CD4-positive, alpha-beta T cell treated with Interleukin-4 for 1 hour (primary cell): ENCODE measurements at regions not wholly inside any gene's neighbourhood (a gene's known extent, or its start where the extent isn't known, plus 50 kb on each side); places are given as distances from the start of the nearest gene placed in this dataset.

Source experiments
- DNase-seq, 2 donors: peaks; one replicate each; pipeline ENCODE4 v3.0.0-alpha.2; 2020 to 2022

- no peak for DNase-seq
Measured at GRCh38 chr20:10771435-10772140, 97.8 kb upstream of the JAG1 start.

DNA sequence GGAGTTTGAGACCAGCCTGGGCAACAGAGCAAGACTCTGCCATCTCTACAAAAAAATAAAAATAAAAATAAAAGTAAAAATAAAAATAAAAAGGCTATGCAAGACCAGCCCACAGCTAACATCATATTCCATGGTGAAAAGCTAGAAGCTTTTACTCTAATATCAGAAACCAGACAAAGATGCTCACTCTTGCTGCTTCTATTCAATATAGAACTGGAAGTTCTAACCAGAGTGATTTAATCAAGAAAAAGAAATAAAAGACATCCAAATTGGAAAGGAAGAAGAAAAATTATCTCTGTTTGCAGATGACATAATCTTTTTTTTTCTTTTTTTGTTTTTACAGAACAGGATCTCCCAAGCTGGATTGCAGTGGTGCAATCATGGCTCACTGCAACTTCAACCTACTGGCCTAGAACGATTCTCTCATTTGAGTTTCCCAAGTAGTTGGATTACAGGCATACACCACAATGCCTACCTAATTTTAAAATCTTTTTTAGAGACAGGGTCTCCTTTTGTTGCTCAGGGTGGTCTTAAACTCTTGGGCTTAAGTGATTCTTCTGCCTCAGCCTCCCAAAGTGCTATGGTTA lies 100.7 kb upstream of the JAG1 start:
- DNase-seq = no peak

DNA sequence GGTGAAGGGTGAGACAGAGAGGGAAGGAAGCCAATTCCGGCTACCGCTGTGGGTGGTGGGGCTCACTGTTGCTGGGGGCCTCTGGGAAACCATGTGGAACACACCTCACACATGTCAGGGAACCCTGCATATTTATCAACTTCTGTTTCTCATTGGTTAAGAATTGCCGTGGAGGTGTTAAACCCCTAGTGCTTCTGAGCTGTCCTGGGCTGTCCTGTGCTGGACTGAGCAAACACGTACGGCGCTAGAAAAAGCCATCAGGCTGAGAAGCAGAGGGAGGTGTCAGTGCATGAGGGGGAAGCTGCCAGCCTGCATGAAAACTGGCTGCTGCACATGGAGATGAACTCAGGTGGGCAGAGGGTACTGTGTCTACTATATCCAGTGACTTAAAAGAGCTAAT lies 103.9 kb upstream of the JAG1 start:
- DNase-seq = no peak

GRCh38 chr20:10779911-10780310 lies 106.1 kb upstream of the JAG1 start:
- no peak for DNase-seq

DNA sequence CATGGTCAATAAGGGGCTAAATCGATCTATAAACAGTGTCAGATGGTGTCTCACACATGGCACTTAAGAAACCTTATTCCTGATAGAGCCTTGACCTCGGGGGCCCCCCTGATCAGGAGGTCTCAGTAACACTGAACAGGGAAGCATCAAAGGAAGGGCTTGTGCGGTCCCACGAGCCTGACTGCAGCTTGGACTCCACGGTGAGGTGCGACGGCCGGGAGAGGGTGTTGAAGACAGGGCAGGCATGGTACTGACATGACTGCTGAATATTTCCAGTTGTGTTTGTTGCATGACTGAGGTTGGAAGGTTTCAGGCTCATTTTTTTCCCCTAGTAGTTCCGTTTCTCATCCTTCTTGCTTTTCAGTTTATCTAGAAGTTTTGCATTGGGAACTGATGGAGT lies 107.1 kb upstream of the JAG1 start:
- no peak for DNase-seq

DNA sequence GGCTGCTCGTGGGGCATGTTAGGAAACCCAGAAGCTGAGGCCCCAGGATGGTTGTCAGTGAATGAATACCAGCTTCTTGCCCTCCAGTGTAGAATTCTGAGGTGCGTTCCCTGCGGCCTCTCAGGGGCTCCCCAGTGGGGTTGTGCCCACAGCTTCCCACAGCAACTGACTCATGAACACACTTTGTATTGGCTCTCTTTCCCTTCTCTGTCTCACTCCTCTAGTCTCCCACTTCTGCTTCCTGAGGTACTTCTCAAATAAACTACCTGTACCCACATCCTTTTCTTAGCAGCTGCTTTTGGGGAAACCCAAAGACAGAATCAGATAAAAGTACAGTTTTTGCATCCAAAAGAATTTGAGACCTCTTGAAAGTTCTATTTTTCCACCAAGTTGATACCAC lies 107.7 kb upstream of the JAG1 start:
- no peak for DNase-seq

DNA sequence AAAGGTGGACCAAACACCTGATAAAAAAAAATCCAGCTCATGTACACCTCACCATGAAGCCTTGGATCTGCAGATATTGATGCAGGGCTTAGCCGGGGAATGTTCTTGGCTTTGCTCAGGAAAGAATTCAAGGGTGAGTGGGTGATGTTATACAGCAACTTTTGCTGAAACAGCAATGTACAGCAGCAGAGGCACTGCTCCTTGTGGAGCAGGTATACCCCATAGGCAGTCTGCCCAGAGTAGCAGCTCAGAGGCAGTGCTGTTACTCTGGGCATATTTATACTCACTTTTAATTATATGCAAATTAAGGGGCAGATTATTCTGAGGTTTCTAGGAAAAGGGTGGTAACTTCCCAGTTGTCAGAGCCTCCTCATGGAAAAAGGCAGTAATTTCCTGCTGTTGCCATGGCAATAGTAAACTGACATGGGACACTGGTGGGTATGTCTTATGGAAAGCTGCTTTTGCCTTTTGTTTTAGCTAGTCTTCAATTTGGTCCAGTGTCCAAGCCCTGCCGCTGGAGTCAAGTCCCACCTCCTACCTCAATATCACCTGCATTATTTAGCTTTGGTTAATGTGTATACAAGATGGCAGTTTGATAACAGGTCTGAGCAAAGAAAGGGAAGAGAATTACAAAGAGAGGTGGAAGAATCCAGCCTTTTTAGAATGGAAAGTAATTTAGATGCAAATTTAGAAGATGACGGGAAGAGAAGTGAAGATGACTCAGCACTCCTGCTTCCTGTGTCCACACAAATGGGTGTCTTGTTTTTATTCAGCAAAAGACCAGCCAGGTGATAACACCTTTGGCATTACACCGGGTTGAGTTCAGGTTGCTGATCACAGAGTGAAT lies 110.1 kb upstream of the JAG1 start:
- no peak for DNase-seq

DNA sequence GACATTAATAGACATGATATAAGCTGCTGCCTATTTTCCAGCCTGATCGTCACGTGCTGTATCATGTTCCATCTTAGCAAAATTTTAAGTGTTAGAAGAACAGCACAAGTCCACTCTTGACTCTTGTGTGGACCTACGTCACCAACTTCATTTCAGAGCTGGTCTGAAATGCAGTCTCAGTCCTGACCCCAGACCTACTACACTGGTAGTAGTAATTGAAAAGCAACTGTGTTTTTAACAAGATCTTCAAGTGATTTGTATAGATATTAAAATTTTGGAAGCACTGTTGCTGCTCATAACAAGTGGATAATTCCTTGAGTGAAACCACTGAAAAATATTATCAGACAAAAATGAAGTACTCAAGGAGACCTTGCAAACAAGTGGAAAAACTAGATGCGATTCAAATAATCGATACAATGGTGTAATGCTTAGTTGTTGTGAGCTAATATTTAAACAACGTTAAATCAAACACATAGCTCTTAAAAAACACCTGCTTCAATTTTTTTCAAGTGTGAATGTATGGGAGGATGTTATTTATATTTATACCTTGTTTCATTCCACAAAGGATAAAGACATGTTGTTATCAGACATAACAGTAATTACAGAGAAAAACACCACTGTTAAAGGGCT lies 110.9 kb upstream of the JAG1 start:
- DNase-seq = no peak

- DNase-seq = no peak
Measured at GRCh38 chr20:10786678-10787077, 112.9 kb upstream of the JAG1 start.

DNA sequence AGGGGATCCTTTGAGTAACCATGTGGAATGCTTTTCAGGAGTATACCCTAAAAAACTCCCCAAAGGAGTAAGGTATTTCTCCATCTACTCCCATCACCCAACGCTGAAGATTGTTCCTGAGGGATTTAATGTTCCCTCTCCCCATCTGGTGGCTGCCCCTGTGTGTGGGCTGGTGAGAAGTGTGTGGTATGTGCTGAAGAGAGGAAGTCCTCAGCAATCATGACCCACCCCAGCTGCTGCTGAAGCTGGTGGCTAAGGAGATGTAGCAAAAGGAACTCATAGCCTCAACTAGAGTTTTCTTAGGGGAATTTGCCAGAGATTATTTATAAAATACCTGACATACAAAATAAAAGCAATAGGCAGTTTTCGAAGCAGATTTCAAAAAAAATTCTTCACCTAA lies 114.3 kb upstream of the JAG1 start:
- no peak for DNase-seq

DNA sequence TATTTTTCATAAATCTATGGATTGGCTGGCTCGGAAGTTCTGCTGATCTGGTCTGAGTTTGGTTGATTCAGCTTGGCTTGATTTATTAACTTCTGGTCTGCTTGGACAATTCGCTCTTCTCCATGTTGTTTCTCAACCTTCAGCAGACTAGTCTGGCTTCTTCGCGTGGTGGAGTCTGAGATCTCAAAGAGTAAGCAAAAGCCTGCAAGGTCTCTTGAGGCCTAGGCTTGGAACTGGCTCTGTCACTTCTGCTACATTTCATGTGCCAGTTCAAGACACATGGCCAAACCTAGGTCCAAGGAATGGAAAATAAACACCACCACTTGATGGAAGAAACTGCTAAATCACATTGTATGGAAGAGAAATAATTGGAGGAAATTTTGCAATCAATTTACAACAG lies 115.1 kb upstream of the JAG1 start:
- DNase-seq = no peak

DNA sequence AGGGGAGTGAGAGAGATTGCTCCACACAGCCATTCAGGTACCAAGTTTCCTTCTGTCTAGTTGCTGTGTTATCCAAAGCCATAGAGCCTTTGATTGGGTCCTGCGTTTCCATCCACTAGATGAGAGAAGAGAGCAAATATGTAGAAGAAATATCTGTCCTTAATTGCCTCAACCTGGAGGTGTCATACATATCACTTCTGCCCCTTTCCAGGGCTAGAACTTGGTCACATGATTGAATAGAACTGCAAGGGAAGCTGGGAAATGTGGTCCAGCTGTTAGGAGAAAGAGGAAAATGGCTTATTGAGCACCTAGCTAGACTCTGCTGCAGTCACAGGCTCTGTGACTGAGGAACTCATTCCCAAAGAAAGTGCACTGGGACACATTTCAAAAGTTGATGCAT lies 115.6 kb upstream of the JAG1 start:
- DNase-seq = no peak

DNA sequence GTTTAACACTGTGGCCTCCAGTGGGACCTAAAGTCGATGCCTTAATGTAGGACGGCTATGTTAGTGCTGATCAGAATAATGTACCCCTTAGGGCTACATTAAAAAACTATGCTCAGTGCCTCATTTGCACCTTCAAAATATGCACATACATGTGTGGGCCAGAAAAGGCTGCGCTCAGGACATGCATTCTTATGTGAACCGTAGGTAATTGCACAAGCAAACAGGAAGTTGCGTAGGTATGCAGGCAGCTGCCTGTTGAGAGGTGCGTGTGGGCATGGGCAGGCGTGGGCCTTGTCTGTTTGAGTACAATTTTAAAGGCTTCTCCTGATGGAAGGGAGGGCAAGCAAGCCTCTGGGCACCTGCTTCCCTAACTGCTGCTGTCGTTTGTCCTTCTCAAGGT lies 116.2 kb upstream of the JAG1 start:
- DNase-seq = no peak

GRCh38 chr20:10792291-10792690 lies 118.5 kb upstream of the JAG1 start:
- DNase-seq = no peak

DNA sequence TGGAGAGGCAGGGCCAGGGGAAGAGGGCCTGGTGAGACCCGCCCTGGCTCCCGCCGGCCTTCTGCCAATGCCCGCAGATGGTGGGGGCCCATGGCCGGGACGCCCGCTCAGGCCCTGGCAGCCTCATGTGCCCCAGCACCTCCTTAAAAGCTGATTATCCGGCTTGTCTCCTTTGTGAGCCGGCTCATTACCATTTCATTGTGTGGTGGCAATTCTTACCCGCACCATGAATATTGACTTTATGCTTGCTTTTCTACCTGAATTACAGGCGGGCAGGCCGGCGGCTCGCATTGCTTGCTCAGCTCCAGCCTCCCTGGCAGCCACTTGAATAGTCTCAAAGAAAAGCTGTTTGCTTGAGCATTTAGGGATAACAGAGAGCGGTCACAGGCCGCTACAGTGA lies 120.0 kb upstream of the JAG1 start:
- no peak for DNase-seq

DNA sequence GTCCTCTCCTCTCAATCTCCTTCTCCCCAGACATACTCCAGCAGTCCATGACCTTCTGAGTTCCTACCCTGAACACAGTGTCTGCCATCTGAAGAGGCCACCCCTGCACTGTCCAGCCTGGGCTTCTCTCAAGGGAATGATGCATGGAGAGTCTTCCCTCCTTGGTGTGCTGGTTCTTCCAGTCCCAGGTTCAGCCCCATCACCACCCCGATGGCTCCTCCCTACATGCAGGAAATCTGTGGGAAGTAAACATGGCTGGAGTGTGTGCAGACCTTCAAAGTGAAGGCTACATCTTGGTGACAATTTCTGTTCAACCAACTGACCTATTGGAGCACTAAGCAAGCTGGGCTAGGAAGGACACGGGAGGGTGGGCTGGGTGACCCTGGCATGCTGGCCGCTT lies 121.0 kb upstream of the JAG1 start:
- no peak for DNase-seq

- no peak for DNase-seq
Measured at GRCh38 chr20:10795286-10796026, 121.7 kb upstream of the JAG1 start.

DNA sequence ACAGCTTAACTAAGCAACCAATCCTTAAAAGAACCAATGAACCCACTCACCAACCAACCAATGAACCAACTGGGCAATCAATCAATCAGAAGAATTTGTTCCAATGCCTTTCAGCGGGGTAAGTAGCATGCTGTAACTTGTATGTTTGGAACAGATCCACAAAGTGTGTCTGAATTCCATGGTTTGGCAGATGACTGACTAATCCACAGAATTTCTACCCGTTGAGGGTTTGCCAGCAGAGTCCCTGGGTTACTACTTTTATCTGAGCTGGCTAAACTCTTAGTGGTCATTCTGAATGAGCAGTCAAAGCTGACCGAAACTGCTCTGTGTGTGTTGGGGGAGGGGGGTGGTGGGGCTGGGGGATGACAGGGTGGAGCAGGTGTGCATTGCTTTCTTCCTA lies 125.0 kb upstream of the JAG1 start:
- no peak for DNase-seq

DNA sequence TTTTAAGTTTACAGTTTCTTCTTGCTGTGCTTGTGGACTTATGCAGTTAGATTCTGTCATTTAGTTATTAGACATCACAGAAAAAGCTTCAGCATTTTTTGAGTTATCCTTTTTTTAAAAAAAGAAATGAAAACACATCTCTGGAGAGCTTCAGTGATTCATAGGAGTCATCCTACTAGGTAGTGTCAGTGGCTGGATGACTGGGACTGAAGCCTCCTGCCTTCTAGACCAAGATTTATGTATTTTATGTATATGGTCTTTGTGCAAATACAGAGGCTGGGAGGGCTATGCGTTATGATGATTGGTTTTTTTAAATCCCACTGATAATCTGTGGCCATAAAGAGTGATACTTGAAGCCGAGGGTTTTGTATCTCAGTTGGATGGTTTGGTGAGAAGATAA lies 125.9 kb upstream of the JAG1 start:
- no peak for DNase-seq

DNA sequence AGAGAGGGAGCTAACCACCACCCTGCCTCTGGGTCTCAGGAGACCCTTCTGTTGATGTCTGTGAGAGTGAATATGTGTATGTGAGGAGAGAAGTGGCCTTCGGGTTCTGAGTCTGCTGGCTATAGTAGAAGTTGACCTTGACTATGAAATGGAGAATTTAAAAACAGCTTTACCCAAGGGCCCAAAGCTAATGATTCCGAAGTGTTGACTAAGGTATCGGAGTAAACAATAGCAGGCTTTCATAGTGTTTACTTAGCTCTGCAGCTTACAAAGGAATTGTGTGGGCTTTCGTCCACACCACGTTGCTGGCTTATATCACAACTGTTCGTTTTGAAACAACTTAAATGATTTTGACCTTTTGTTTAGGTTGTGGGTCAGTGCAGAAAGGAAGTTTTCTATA lies 126.5 kb upstream of the JAG1 start:
- DNase-seq = no peak

DNA sequence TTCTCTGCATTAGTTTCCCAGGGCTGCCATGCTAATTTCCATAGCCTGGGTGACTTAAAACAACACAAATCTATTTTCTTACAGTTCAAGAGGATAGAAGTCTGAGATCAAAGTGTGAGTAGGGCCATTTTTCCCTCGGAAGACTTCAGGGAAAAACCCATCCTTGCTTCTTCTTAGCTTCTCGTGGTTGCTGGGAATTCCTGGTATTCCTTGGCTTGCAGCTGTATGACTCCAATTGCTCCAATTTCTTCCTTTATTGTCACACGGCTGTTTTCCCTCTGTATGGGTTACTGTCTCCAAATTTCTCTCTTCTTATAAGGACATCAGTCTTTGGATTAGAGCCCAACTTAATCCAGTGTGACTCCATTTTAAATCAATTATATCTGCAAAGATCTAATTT lies 128.4 kb upstream of the JAG1 start:
- DNase-seq = no peak

- no peak for DNase-seq
Measured at GRCh38 chr20:10805764-10806163, 132.0 kb upstream of the JAG1 start.

DNA sequence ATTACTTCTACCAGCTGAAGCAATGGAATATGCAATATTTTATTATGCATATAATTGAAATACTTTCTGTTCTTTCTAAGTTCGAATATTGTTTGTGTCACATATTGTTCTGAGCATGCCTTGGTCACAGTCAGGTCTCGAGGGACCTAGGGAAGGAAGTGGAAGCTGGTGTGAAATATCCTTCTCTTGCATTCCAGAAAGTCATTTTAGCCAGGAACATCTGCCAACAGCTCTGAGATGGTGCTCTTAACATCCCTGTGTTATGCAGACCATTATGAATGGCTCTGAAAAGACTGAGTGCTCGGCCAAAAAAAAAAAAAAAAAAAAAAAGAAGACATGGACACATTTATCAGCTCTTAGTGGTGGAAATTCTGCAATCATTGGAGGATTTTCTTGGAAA lies 132.7 kb upstream of the JAG1 start:
- DNase-seq = no peak
